DOHH2 (cell line): ENCODE measurements at regions not wholly inside any gene's neighbourhood (a gene's known extent, or its start where the extent isn't known, plus 50 kb on each side); places are given as distances from the start of the nearest gene placed in this dataset.

Source experiments
- H3F3A ChIP-seq: fragments of 200-600 bp; sonication (generic), shearing (Covaris generic); 2 replicates; pipeline ENCODE4 v1.6.0; 2016; ENCODE audit warnings: antibody characterized with exemption, mild to moderate bottlenecking; ENCODE audit not compliant: control insufficient read depth, insufficient read depth
- H3K27ac ChIP-seq: fragments of 200-600 bp; sonication (generic); 2 replicates; pipeline ENCODE4 v1.5.1; 2014; ENCODE audit warnings: low read depth, mild to moderate bottlenecking, low read length, moderate library complexity
- H3K27me3 ChIP-seq: fragments of 200-600 bp; sonication (generic); 2 replicates; pipeline ENCODE4 v1.6.1; 2014; ENCODE audit warnings: mild to moderate bottlenecking, low read length, mixed read lengths; ENCODE audit not compliant: control insufficient read depth
- H3K36me3 ChIP-seq: fragments of 200-600 bp; sonication (generic); 2 replicates; pipeline ENCODE4 v1.6.1; 2014; ENCODE audit warnings: mild to moderate bottlenecking, low read length, moderate library complexity, mixed read lengths; ENCODE audit not compliant: control insufficient read depth
- H3K4me1 ChIP-seq: fragments of 200-600 bp; sonication (generic); 2 replicates; pipeline ENCODE4 v1.6.1; 2014; ENCODE audit warnings: mild to moderate bottlenecking, low read length, mixed read lengths; ENCODE audit not compliant: control insufficient read depth
- H3K4me2 ChIP-seq: fragments of 200-600 bp; sonication (generic); 2 replicates; pipeline ENCODE4 v1.6.0; 2014; ENCODE audit warnings: mild to moderate bottlenecking, low read length, moderate library complexity
- H3K4me3 ChIP-seq: fragments of 200-600 bp; sonication (generic); 2 replicates; pipeline ENCODE4 v1.5.1; 2014; ENCODE audit warnings: mild to moderate bottlenecking, low read length, mixed read lengths
- H3K79me2 ChIP-seq: fragments of 200-600 bp; sonication (generic); 2 replicates; pipeline ENCODE4 v1.6.1; 2014; ENCODE audit warnings: mild to moderate bottlenecking, low read length, mixed read lengths; ENCODE audit not compliant: control insufficient read depth
- H3K9me2 ChIP-seq: fragments of 200-600 bp; sonication (generic); replicated peaks from 2 replicates; pipeline ENCODE4 v1.6.1; 2014; ENCODE audit warnings: mild to moderate bottlenecking, low read length, mixed read lengths; ENCODE audit not compliant: control insufficient read depth
- H3K9me3 ChIP-seq: fragments of 200-600 bp; sonication (generic); 2 replicates; pipeline ENCODE4 v1.6.1; 2014; ENCODE audit warnings: antibody characterized with exemption, low read length, mixed read lengths; ENCODE audit not compliant: control insufficient read depth, insufficient read depth
- H4K20me1 ChIP-seq: fragments of 200-600 bp; sonication (generic); 2 replicates; pipeline ENCODE4 v1.6.0; 2014; ENCODE audit warnings: low read depth, mild to moderate bottlenecking, antibody characterized with exemption, low read length, moderate library complexity; ENCODE audit not compliant: control insufficient read depth, insufficient read depth
- EZH2phosphoT487 ChIP-seq: fragments of 200-600 bp; sonication (generic); IDR thresholded peaks from 2 replicates; pipeline ENCODE4 v1.6.1; 2017; ENCODE audit warnings: borderline replicate concordance, mild to moderate bottlenecking, antibody characterized with exemption, low read length, moderate library complexity, mixed read lengths
- TF ChIP-seq, protein P1 (sequence below): fragments of 200-600 bp; sonication (generic); IDR thresholded peaks from one replicate; pipeline ENCODE4 v1.5.1; 2014; ENCODE audit warnings: antibody characterized with exemption, mild to moderate bottlenecking, low read depth, low read length; ENCODE audit not compliant: poor library complexity, severe bottlenecking

DNA sequence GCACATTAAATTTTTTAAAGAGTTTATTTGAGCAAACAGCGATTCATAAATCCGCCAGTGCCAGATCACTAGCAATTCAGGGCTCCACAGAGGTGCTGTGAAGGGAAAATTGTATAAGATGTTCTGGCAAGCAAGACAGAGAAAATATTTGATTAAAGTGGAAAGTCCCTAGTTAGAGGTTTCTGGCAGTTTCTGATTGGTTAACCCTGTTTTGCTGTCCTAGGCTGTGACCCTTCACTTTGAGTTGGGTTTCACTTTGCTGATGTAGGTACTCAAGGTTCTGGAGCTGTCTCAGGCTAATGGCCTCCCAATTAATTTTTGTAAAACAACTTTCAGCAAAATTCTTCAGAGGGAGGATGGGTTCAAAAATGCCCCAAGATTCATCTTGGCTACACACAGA, 79.4 kb upstream of the NXPH1 start:
- H3K4me2 ChIP-seq, result no peak overlapping the region
- no peak overlapping the region for H3K4me3 ChIP-seq
- H3K79me2 ChIP-seq, result no peaks in the 10 kb centered on the region
- no peaks in the 10 kb centered on the region for H4K20me1 ChIP-seq
- no peaks in the 10 kb centered on the region for H3K4me1 ChIP-seq
- H3K27ac ChIP-seq, result no peak overlapping the region
- TF ChIP-seq EZH2phosphoT487, result no peak
- TF ChIP-seq, protein P1, sequence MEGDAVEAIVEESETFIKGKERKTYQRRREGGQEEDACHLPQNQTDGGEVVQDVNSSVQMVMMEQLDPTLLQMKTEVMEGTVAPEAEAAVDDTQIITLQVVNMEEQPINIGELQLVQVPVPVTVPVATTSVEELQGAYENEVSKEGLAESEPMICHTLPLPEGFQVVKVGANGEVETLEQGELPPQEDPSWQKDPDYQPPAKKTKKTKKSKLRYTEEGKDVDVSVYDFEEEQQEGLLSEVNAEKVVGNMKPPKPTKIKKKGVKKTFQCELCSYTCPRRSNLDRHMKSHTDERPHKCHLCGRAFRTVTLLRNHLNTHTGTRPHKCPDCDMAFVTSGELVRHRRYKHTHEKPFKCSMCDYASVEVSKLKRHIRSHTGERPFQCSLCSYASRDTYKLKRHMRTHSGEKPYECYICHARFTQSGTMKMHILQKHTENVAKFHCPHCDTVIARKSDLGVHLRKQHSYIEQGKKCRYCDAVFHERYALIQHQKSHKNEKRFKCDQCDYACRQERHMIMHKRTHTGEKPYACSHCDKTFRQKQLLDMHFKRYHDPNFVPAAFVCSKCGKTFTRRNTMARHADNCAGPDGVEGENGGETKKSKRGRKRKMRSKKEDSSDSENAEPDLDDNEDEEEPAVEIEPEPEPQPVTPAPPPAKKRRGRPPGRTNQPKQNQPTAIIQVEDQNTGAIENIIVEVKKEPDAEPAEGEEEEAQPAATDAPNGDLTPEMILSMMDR, result no peak
- H3K27me3 ChIP-seq, result no peaks in the 10 kb centered on the region
- H3K9me3 ChIP-seq, result no peaks in the 10 kb centered on the region
- no peaks in the 10 kb centered on the region for H3K9me2 ChIP-seq
- no peaks in the 10 kb centered on the region for H3F3A ChIP-seq
- no peaks in the 10 kb centered on the region for H3K36me3 ChIP-seq

DNA sequence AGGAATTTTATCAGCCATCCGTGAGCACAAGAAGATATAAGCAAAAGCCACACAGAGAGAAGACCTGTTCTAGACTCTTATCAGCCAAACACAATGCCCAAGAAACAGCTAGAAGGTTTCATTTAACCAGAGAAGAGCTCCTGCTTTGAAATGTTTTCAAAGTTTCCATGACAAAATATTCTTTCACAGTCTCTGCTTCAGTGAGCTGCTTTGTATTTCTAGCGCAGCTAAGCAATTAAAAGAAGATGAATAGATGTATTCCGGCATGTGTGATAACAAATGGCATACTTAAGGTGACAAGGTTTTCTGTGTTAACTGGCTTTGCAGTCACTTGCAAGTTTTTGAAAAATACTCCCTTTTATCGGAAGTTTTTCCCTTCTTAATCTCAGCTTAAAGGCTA, 78.9 kb upstream of the NXPH1 start:
- Histone ChIP-seq H3K9me2 (no peaks in the 10 kb centered on the region), H3K9me3 (no peaks in the 10 kb centered on the region), H3K4me1 (no peaks in the 10 kb centered on the region), H3K36me3 (no peaks in the 10 kb centered on the region), H3K4me2 (no peak overlapping the region), H3F3A (no peaks in the 10 kb centered on the region), H3K27ac (no peak overlapping the region), H3K79me2 (no peaks in the 10 kb centered on the region), H4K20me1 (no peaks in the 10 kb centered on the region), H3K4me3 (no peak overlapping the region), H3K27me3 (no peaks in the 10 kb centered on the region)
- TF ChIP-seq, protein P1, result no peak
- no peak for TF ChIP-seq EZH2phosphoT487

DNA sequence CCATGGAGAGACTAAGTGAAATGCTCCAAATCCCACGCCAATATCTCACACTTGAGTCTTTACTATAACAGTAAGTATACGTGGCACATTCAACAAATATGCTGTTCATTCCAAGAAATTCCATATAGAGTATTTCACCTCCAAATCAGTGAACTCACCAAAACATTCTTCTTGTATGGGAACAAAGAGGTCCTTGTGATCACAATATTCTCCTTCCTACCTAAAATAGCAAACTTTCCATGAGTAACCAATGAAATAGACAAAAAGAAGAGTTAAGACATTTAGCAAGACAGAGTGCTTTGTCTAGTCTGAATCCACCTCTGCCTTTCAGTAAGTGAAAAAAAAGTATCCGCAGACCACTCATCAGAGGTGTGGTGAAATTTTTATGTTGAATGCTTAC, 77.3 kb upstream of the NXPH1 start:
- no peaks in the 10 kb centered on the region for H3K36me3 ChIP-seq
- no peaks in the 10 kb centered on the region for H4K20me1 ChIP-seq
- no peak overlapping the region for H3K4me3 ChIP-seq
- no peak overlapping the region for H3K27ac ChIP-seq
- H3K27me3 ChIP-seq, result peaks cover 3% of the 10 kb centered on the region
- no peaks in the 10 kb centered on the region for H3F3A ChIP-seq
- H3K4me2 ChIP-seq, result no peak overlapping the region
- TF ChIP-seq EZH2phosphoT487, result no peak
- TF ChIP-seq, protein P1, result no peak
- no peaks in the 10 kb centered on the region for H3K79me2 ChIP-seq
- no peaks in the 10 kb centered on the region for H3K9me3 ChIP-seq
- H3K9me2 ChIP-seq, result no peaks in the 10 kb centered on the region
- no peaks in the 10 kb centered on the region for H3K4me1 ChIP-seq

DNA sequence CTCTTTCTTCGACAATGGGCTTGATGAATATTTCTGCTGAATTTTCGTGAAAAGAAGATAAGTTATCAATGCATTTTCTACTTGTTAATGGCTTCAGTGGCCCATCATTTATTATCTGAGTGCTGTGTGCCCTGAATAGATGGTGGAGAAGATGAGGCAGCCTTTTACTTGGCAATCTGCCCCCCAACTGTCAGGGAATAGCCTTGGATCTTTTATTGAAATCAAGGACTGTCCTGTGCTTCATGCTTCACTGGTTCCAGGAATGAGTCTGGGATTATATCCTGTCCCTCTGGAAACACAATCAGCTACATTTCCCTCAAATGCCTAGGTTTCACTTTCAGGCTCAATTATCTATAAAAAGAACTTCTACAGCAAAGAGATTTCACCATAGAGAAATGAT, 75.9 kb upstream of the NXPH1 start:
- peaks cover 7% of the 10 kb centered on the region for H3K27me3 ChIP-seq
- H4K20me1 ChIP-seq, result no peaks in the 10 kb centered on the region
- H3K79me2 ChIP-seq, result no peaks in the 10 kb centered on the region
- no peaks in the 10 kb centered on the region for H3K9me3 ChIP-seq
- no peaks in the 10 kb centered on the region for H3F3A ChIP-seq
- H3K9me2 ChIP-seq, result no peaks in the 10 kb centered on the region
- TF ChIP-seq, protein P1, result no peak
- no peak for TF ChIP-seq EZH2phosphoT487
- H3K4me1 ChIP-seq, result no peaks in the 10 kb centered on the region
- H3K4me3 ChIP-seq, result no peak overlapping the region
- H3K36me3 ChIP-seq, result no peaks in the 10 kb centered on the region
- no peak overlapping the region for H3K27ac ChIP-seq
- H3K4me2 ChIP-seq, result no peak overlapping the region
